ENCODE measurements at regions not wholly inside any gene's neighbourhood (a gene's known extent, or its start where the extent isn't known, plus 50 kb on each side); places are given as distances from the start of the nearest gene placed in this dataset.

- TF ChIP-seq POLR2AphosphoS5 (IDR thresholded peaks at IDR 0.05; ENCODE audit: low read depth, low read length) (no peak), TAF1 (IDR thresholded peaks at IDR 0.05; ENCODE audit: borderline replicate concordance, insufficient read depth, low read length) (no peak)
- TF ChIP-seq, protein P1, sequence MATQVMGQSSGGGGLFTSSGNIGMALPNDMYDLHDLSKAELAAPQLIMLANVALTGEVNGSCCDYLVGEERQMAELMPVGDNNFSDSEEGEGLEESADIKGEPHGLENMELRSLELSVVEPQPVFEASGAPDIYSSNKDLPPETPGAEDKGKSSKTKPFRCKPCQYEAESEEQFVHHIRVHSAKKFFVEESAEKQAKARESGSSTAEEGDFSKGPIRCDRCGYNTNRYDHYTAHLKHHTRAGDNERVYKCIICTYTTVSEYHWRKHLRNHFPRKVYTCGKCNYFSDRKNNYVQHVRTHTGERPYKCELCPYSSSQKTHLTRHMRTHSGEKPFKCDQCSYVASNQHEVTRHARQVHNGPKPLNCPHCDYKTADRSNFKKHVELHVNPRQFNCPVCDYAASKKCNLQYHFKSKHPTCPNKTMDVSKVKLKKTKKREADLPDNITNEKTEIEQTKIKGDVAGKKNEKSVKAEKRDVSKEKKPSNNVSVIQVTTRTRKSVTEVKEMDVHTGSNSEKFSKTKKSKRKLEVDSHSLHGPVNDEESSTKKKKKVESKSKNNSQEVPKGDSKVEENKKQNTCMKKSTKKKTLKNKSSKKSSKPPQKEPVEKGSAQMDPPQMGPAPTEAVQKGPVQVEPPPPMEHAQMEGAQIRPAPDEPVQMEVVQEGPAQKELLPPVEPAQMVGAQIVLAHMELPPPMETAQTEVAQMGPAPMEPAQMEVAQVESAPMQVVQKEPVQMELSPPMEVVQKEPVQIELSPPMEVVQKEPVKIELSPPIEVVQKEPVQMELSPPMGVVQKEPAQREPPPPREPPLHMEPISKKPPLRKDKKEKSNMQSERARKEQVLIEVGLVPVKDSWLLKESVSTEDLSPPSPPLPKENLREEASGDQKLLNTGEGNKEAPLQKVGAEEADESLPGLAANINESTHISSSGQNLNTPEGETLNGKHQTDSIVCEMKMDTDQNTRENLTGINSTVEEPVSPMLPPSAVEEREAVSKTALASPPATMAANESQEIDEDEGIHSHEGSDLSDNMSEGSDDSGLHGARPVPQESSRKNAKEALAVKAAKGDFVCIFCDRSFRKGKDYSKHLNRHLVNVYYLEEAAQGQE (IDR thresholded peaks at IDR 0.05; ENCODE audit: insufficient read depth in 1 of 2, low read depth in 2 of 2, low read length in 2 of 2): no peak
Measured at GRCh38 chr10:78817804-78818203, 251.0 kb upstream of the ZMIZ1 start.
